Lower leg skin (tissue), 3 donors: ENCODE measurements at regions not wholly inside any gene's neighbourhood (a gene's known extent, or its start where the extent isn't known, plus 50 kb on each side); places are given as distances from the start of the nearest gene placed in this dataset.

Source experiments
- POLR2A ChIP-seq, 2 donors: fragments of 450-650 bp; IDR thresholded peaks; one replicate each; pipeline ENCODE4 v1.6.1; 2016 to 2017; ENCODE audit warnings: antibody characterized with exemption in 2 of 2, mild to moderate bottlenecking in 1 of 2, moderate library complexity in 1 of 2
- TF ChIP-seq, protein P1 (sequence below), 3 donors: fragments of 450-650 bp; IDR thresholded peaks; one replicate each; pipeline ENCODE4 v1.5.1; 2016; ENCODE audit warnings: antibody characterized with exemption in 3 of 3, mild to moderate bottlenecking in 3 of 3, moderate library complexity in 2 of 3

GRCh38 chr7:57867884-57868701, 418.1 kb downstream of the ZNF716 start:
- TF ChIP-seq, protein P1, sequence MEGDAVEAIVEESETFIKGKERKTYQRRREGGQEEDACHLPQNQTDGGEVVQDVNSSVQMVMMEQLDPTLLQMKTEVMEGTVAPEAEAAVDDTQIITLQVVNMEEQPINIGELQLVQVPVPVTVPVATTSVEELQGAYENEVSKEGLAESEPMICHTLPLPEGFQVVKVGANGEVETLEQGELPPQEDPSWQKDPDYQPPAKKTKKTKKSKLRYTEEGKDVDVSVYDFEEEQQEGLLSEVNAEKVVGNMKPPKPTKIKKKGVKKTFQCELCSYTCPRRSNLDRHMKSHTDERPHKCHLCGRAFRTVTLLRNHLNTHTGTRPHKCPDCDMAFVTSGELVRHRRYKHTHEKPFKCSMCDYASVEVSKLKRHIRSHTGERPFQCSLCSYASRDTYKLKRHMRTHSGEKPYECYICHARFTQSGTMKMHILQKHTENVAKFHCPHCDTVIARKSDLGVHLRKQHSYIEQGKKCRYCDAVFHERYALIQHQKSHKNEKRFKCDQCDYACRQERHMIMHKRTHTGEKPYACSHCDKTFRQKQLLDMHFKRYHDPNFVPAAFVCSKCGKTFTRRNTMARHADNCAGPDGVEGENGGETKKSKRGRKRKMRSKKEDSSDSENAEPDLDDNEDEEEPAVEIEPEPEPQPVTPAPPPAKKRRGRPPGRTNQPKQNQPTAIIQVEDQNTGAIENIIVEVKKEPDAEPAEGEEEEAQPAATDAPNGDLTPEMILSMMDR (IDR thresholded peaks at IDR 0.05): no peak
- TF ChIP-seq POLR2A (IDR thresholded peaks at IDR 0.05): no peak
